ENCODE measurements at regions not wholly inside any gene's neighbourhood (a gene's known extent, or its start where the extent isn't known, plus 50 kb on each side); places are given as distances from the start of the nearest gene placed in this dataset.

DNA sequence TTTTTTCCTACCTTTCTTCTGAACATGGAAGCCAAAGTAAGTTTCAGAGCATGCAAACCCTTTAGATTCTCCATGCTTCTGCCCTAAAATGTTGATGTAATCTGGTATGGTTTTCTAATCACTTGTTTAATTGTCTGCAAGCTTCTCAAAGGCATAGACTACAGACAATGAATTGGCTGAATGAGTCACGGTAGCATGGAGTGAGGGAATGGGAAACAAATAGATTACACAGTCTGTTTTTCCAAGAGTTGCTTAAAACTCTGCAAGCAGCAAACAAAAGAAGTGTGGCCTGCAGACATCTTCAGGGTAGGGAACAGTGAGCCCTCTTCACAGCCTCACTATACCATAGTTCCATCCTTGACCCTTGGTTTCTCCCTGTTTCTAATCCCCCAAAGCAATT lies 326.0 kb downstream of the BARHL2 start:
- no peaks in the 10 kb centered on the region for H3K9me3 Mint-ChIP-seq
- H3K4me3 Mint-ChIP-seq, result no peak overlapping the region
- H3K27me3 Mint-ChIP-seq (ENCODE audit: low read depth), result no peaks in the 10 kb centered on the region
- no peak for ATAC-seq
- no peak for DNase-seq
- H3K4me1 Mint-ChIP-seq (ENCODE audit: low read depth), result no peaks in the 10 kb centered on the region
- H3K36me3 Mint-ChIP-seq (ENCODE audit: insufficient read depth), result no peaks in the 10 kb centered on the region

DNA sequence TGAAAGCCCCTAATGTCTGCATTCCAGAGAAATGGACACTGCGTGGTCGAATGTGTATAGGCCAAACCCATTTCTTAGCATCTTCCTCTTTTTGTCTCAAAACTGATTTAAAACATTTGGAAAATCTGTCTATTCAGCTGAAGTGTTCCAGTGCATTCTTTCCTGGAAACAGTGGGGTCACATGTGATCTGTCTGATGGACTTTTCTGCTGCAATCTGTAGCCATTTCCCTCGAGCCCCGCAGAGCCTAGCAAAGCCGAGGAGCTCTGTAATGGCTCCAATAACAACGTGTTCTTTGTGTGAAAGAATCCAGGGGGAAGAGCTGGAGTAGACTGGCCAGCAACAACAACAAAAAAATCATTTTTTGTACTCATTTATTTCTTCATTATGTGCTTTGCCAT lies 329.3 kb downstream of the BARHL2 start:
- Mint-ChIP-seq H3K4me3 (no peak overlapping the region), H3K27me3 (ENCODE audit: low read depth) (no peaks in the 10 kb centered on the region), H3K9me3 (no peaks in the 10 kb centered on the region), H3K4me1 (ENCODE audit: low read depth) (no peaks in the 10 kb centered on the region), H3K36me3 (ENCODE audit: insufficient read depth) (no peaks in the 10 kb centered on the region)
- no peak for DNase-seq
- no peak for ATAC-seq

DNA sequence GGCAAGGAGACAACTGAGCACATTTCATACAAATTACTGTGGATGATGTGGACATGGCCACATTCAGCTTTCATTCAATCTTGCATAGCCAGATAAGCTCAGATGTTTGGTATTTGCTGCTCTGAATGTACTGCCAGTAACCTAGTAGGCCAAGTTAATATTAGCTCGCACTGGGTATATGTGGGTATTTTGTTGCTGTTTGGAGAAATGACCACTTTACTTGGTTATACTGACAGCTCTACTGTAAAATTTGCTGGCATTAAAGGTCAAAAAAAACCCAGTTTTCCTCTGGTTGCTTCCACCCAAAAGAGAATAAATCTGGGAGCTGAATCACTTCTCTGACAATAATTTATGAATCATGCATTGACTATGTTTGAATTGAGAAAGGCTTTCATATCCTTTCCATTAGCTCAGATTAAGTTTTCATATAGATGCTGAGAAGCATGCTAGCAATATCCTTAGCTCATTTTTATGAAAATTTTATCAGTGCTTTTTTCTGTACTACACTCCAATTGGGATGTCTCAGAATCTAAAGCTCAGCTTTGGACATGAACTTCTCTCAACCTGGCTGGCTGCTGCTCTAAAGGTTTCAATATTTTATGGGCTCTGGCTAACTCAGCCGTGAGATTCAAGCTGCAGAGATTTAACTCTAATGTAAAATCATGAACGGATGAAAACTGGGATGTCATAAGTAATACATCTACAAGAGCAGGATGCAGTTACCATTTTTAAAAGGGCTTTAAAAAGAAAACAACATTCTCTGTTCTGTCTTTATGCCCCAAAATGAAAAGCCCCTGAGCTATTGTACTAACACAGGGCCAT lies 330.0 kb downstream of the BARHL2 start:
- ATAC-seq, result no peak
- Mint-ChIP-seq H3K4me3 (no peak overlapping the region), H3K4me1 (ENCODE audit: low read depth) (no peaks in the 10 kb centered on the region), H3K27me3 (ENCODE audit: low read depth) (no peaks in the 10 kb centered on the region), H3K36me3 (ENCODE audit: insufficient read depth) (no peaks in the 10 kb centered on the region), H3K9me3 (no peaks in the 10 kb centered on the region)
- DNase-seq, result no peak

DNA sequence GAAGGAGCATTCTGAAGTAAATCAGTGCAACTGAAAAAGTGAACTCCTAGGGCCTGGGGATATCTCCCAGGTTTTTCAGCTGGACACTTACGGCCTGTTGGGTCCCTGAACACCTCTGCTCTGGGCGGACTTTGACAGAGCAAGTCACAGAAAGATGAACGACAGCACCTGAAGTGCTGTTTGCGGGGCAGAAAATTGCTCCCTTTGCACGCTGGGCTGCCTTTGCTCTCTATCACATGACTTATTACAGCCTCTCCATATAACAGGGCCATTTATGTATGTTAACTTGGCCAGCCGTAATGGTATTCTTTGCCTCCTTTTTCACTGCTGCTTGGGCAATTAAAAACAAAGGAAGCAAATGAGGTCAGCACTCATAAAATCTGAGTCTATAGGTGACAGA lies 332.9 kb downstream of the BARHL2 start:
- DNase-seq, result no peak
- H3K4me1 Mint-ChIP-seq (ENCODE audit: low read depth), result no peaks in the 10 kb centered on the region

DNA sequence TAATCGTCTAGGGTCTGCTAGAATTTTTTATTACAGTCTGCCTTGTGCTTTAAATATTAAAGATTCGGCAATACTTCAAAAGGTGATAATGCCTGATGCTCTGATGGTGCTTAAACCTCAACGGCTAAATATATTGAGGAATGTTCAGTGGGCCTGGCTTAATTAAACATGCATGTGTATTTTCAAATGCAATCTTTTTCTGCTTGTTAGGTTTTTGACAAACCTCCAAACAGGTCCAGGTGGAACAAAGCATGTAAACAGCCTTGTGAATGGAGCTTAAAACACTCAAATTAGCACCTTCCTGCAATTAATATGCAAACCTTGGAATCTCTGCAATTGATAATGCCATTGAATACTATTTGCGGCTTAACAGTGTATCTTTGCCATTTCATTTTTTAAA lies 334.9 kb downstream of the BARHL2 start:
- H3K9me3 Mint-ChIP-seq, result no peaks in the 10 kb centered on the region
- H3K27me3 Mint-ChIP-seq (ENCODE audit: low read depth), result no peaks in the 10 kb centered on the region
- H3K36me3 Mint-ChIP-seq (ENCODE audit: insufficient read depth), result no peaks in the 10 kb centered on the region
- no peak overlapping the region for H3K4me3 Mint-ChIP-seq
- ATAC-seq (no peak), DNase-seq (no peak)
- no peaks in the 10 kb centered on the region for H3K4me1 Mint-ChIP-seq (ENCODE audit: low read depth)

More for the DNA sequence above, 332.9 kb downstream of the BARHL2 start:
- Mint-ChIP-seq H3K27me3 (ENCODE audit: low read depth) (no peaks in the 10 kb centered on the region), H3K4me3 (no peak overlapping the region), H3K36me3 (ENCODE audit: insufficient read depth) (no peaks in the 10 kb centered on the region), H3K9me3 (no peaks in the 10 kb centered on the region)
- ATAC-seq, result no peak

DNA sequence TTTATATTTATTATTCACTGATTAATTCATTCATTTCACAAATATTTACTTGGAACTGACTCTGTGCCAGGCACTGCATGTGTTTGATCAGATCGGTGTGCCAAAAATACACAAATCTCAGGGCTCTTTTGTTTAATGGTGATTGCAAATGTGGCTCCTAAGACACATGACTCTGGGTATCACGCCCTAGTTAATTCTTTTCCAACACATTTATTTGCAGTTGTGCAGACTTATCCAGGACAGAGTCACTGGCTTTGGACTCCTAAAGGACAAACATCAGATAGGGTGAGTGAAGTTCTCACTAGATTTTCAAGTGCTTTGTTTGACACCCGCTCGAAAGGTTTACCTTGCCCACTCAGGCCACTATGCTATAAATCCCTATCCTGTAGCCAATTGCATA lies 335.5 kb downstream of the BARHL2 start:
- ATAC-seq, result no peak
- H3K4me3 Mint-ChIP-seq, result no peak overlapping the region
- no peak for DNase-seq
- H3K9me3 Mint-ChIP-seq, result no peaks in the 10 kb centered on the region
- no peaks in the 10 kb centered on the region for H3K27me3 Mint-ChIP-seq (ENCODE audit: low read depth)
- no peaks in the 10 kb centered on the region for H3K36me3 Mint-ChIP-seq (ENCODE audit: insufficient read depth)
- H3K4me1 Mint-ChIP-seq (ENCODE audit: low read depth), result no peaks in the 10 kb centered on the region

DNA sequence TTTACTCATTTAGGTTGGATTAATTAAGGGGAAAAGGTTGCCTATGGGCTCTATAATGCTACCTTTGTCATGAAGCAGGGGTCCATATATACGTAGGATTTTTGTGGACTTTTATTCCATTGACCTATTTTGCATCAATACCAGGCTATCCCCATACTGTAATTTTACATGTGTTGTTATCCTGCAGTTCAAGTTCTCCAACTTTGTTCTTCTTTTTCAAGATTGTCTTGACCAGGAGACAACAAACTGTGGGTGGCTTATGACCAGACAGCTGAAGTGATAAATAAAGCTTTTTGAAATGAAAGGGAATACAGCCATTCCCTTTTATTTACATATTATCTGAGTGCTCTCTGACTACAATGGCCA lies 345.7 kb downstream of the BARHL2 start:
- no peaks in the 10 kb centered on the region for H3K4me1 Mint-ChIP-seq (ENCODE audit: low read depth)
- peaks cover 4% of the 10 kb centered on the region for H3K27me3 Mint-ChIP-seq (ENCODE audit: low read depth)
- H3K4me3 Mint-ChIP-seq, result no peak overlapping the region
- ATAC-seq (no peak), DNase-seq (no peak)
- H3K36me3 Mint-ChIP-seq (ENCODE audit: insufficient read depth), result no peaks in the 10 kb centered on the region
- H3K9me3 Mint-ChIP-seq, result no peaks in the 10 kb centered on the region

DNA sequence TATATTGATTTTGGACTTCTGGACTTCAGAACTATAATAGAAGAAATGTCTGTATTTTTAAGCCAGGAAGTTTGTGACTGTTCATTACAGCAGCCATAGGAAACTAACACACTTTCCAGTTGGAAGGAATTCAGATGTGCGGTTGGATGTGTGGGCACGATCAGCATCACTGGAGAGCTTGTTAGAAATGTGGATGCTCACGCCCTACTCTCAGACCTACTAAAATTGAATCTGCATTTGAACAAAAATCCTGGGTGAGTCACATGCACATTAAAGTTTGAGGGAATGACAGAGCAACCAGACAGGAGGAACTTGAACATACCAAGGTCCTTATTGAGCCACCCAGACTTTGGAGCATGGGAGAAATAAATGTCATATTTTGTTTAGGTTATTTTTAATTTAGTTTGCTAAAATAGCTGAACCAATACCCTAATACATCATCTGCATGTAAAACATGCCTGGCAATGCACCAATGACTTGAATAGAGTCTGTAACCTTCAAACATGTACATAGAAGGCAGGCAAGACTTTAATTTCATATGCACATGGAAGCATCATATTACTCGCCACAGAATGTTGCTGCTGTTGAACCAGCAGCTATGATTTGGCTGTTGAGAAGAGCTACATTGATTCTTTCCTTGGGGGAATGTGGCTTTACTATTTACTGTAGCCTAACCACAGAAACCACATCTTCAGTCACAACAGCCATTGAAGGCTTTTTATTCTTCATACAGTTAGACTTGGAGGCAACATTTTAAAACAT lies 346.2 kb downstream of the BARHL2 start:
- peaks cover 5% of the 10 kb centered on the region for H3K9me3 Mint-ChIP-seq
- no peak overlapping the region for H3K4me3 Mint-ChIP-seq
- no peaks in the 10 kb centered on the region for H3K27me3 Mint-ChIP-seq (ENCODE audit: low read depth)
- DNase-seq (no peak), ATAC-seq (no peak)
- H3K36me3 Mint-ChIP-seq (ENCODE audit: insufficient read depth), result no peaks in the 10 kb centered on the region
- H3K4me1 Mint-ChIP-seq (ENCODE audit: low read depth), result no peaks in the 10 kb centered on the region

DNA sequence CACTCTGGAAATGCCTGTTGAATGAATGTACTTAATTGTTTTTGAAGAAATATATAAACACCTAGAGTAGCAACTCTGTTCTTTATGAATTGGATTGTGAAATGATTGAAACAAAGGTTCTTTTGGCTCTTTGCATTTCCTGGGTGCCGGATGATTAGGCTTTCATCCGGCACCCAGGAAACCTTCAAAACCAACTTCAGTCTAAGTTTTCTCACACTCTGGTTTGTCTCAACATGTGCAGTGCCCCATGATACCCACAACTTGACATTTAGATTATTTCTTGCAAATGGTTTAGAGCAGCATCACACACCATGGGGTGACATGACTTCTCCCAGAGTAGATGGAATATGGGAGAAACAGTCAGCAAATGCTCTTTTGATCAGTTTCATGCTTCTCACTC lies 354.9 kb downstream of the BARHL2 start:
- Mint-ChIP-seq H3K27me3 (ENCODE audit: low read depth) (peaks cover 7% of the 10 kb centered on the region), H3K36me3 (ENCODE audit: insufficient read depth) (no peaks in the 10 kb centered on the region), H3K9me3 (peaks cover 14% of the 10 kb centered on the region), H3K4me3 (no peak overlapping the region), H3K4me1 (ENCODE audit: low read depth) (no peaks in the 10 kb centered on the region)
- no peak for ATAC-seq
- DNase-seq, result no peak

DNA sequence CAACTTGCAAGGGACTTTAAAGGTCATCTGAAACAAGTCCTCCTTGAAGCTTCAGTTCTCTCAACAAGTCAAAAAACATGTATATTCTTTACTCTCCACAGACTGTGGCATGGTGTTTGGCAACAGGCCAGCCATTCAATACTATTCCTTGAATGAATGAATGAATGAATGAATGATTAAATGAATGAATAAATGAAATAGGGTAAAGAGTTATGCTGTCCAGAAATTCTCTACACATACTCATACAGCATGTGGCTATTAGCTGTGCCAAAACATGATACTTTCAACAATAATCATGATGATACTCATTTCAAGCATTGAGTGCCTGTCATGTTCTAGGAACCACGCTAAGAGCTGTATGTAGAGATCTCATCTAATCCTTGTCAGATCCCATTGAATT lies 356.1 kb downstream of the BARHL2 start:
- Mint-ChIP-seq H3K9me3 (peaks cover 11% of the 10 kb centered on the region), H3K27me3 (ENCODE audit: low read depth) (peaks cover 7% of the 10 kb centered on the region), H3K36me3 (ENCODE audit: insufficient read depth) (no peaks in the 10 kb centered on the region), H3K4me3 (no peak overlapping the region), H3K4me1 (ENCODE audit: low read depth) (no peaks in the 10 kb centered on the region)
- ATAC-seq (no peak), DNase-seq (no peak)

DNA sequence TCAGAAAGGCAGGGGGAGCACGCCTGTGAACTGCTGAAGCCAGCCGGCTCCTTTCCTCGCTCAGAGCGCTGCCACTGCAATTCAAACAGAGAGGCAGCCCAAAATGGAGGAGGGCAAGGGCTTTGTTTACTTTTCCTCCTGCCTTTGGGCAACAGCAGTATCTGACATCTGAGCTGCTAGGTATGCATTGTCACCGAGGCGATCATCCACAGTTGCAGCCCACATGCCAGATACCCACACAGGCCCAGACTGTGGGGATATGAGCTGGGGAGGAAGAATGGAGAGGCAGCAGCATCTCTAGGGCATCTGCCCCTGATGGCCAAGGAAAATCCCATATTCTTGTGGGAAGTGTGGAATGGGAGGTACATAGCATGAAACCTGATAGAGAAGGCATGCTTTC lies 357.1 kb downstream of the BARHL2 start:
- no peak for DNase-seq
- peaks cover 8% of the 10 kb centered on the region for H3K27me3 Mint-ChIP-seq (ENCODE audit: low read depth)
- no peak for ATAC-seq

DNA sequence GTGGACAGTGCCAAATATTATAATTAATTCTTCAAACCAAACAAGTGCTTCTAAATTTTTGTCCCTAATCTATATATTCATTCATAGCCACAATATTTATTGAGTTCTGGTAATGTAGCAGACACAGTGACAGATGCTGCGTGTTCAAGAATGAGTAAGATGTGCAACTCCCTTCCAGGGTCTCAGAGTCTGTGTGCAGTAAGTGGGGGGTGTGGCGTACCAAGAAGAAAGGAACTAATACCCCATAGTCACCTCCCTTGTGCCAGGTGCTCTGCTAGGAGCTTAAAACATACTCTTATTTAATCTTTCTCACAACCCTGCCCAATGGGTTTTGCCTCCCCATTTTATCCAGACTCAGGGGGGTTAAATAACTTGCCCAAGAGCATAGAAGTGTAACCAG lies 358.7 kb downstream of the BARHL2 start:
- DNase-seq (no peak), ATAC-seq (no peak)
- Mint-ChIP-seq H3K36me3 (ENCODE audit: insufficient read depth) (no peaks in the 10 kb centered on the region), H3K27me3 (ENCODE audit: low read depth) (peaks cover 5% of the 10 kb centered on the region), H3K9me3 (no peaks in the 10 kb centered on the region), H3K4me3 (no peak overlapping the region), H3K4me1 (ENCODE audit: low read depth) (no peaks in the 10 kb centered on the region)

More for the DNA sequence above, 357.1 kb downstream of the BARHL2 start:
- H3K9me3 Mint-ChIP-seq, result peaks cover 6% of the 10 kb centered on the region
- H3K4me3 Mint-ChIP-seq, result no peak overlapping the region
- no peaks in the 10 kb centered on the region for H3K4me1 Mint-ChIP-seq (ENCODE audit: low read depth)
- H3K36me3 Mint-ChIP-seq (ENCODE audit: insufficient read depth), result no peaks in the 10 kb centered on the region

DNA sequence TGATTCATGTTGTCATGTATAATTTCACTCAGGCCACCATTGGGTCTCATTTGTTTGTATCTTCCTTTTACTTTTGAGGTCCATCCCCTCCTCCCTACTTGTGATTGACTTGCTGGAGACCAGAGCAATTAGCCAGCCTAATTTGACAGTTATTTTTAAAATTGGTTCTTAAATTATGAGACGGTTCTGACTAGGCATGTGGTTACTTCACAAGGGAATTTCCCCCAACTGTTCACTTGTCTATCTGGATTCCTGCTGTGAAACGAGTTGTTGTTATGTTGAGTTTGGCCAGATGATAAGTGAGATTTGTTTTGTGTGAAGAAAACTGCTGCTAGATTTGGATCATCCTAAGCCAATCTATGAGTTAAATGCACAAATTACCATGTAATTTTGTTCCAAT lies 359.1 kb downstream of the BARHL2 start:
- Mint-ChIP-seq H3K36me3 (ENCODE audit: insufficient read depth) (no peaks in the 10 kb centered on the region), H3K9me3 (no peaks in the 10 kb centered on the region), H3K4me1 (ENCODE audit: low read depth) (no peaks in the 10 kb centered on the region), H3K4me3 (no peak overlapping the region), H3K27me3 (ENCODE audit: low read depth) (peaks cover 5% of the 10 kb centered on the region)
- DNase-seq (no peak), ATAC-seq (no peak)

DNA sequence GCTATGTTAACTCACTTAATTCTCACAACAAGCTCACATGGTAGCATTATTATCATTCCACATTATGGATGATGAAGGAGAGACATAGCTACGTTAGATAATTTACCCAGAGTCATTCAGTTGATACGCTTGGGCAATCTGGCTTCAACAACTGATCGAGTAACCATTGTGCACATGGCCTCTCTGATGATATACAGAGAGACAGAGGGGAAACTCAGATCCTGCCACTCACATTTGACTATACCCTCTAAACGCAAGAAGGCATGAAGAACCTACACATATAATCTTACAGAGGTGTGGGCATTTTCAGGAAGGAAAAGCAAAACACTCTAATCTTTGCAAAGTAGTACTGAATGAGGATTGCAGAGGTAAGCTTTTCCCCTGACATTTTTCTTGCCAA lies 360.1 kb downstream of the BARHL2 start:
- DNase-seq (no peak), ATAC-seq (no peak)
- Mint-ChIP-seq H3K4me1 (ENCODE audit: low read depth) (no peaks in the 10 kb centered on the region), H3K9me3 (no peaks in the 10 kb centered on the region), H3K36me3 (ENCODE audit: insufficient read depth) (no peaks in the 10 kb centered on the region), H3K27me3 (ENCODE audit: low read depth) (peaks cover 3% of the 10 kb centered on the region), H3K4me3 (no peak overlapping the region)

DNA sequence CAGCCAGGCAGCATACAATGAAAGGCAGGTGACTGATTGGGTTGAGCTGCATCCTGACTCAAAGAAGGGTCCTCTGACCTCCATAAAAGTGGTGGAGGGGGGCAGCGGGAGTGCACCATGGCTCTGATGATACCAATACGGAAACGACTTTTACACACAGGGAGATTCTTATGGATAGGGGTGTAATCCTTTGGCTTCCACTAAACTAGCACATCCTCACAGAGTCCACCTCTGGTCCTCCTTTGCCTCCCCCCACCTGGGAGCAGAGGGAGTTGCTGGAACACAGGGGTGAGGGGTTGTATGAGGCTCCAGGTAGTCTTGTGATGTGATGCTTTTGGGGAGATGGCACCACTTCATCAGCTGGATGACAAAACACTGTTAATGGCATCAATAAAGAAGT lies 361.0 kb downstream of the BARHL2 start:
- H3K4me1 Mint-ChIP-seq (ENCODE audit: low read depth), result no peaks in the 10 kb centered on the region
- no peak for ATAC-seq

More for the DNA sequence above, 361.0 kb downstream of the BARHL2 start:
- Mint-ChIP-seq H3K9me3 (no peaks in the 10 kb centered on the region), H3K4me3 (no peak overlapping the region), H3K27me3 (ENCODE audit: low read depth) (peaks cover 3% of the 10 kb centered on the region), H3K36me3 (ENCODE audit: insufficient read depth) (no peaks in the 10 kb centered on the region)
- no peak for DNase-seq

All from activated T-cell treated with anti-CD3 and anti-CD28 coated beads, Interleukin-2, amount 50 U/mL, for 4 hours (primary cell).